Neural cell (in vitro differentiated cells): ENCODE measurements at regions not wholly inside any gene's neighbourhood (a gene's known extent, or its start where the extent isn't known, plus 50 kb on each side); places are given as distances from the start of the nearest gene placed in this dataset.

Experiments used
- H2AFZ ChIP-seq: fragments of 200-600, 300-800 bp; sonication (generic), shearing (Covaris generic); 2 replicates; pipeline ENCODE4 v1.6.0; 2014; ENCODE audit warnings: low read depth, mild to moderate bottlenecking, antibody characterized with exemption, low read length, moderate library complexity
- H3F3A ChIP-seq: fragments of 200-600 bp; shearing (Covaris generic); 2 replicates; pipeline ENCODE4 v1.6.1; 2016; ENCODE audit warnings: mild to moderate bottlenecking, moderate library complexity, mixed read lengths, antibody characterized with exemption, low read length; ENCODE audit not compliant: insufficient read depth, poor library complexity, severe bottlenecking
- H3K27ac ChIP-seq: fragments of 200-600, 300-800 bp; sonication (generic), shearing (Covaris generic); 2 replicates; pipeline ENCODE4 v1.5.1; 2014; ENCODE audit warnings: mild to moderate bottlenecking, low read length, moderate library complexity
- H3K27me3 ChIP-seq: fragments of 300-800, 200-600 bp; sonication (generic), shearing (Covaris generic); 2 replicates; pipeline ENCODE4 v1.6.0; 2014; ENCODE audit warnings: mild to moderate bottlenecking, low read depth, low read length, moderate library complexity; ENCODE audit not compliant: insufficient read depth
- H3K36me3 ChIP-seq: fragments of 300-800, 200-600 bp; sonication (generic), shearing (Covaris generic); 2 replicates; pipeline ENCODE4 v1.5.1; 2014; ENCODE audit warnings: mild to moderate bottlenecking, antibody characterized with exemption, low read length, moderate library complexity; ENCODE audit not compliant: insufficient read depth
- H3K4me2 ChIP-seq: fragments of 300-800, 200-600 bp; sonication (generic), shearing (Covaris generic); 2 replicates; pipeline ENCODE4 v1.6.0; 2014; ENCODE audit warnings: mild to moderate bottlenecking, low read length
- H3K4me3 ChIP-seq: fragments of 300-800, 200-600 bp; sonication (generic), shearing (Covaris generic); 2 replicates; pipeline ENCODE4 v1.5.1; 2014; ENCODE audit warnings: mild to moderate bottlenecking, low read length, moderate library complexity
- H3K79me2 ChIP-seq: fragments of 200-600 bp; shearing (Covaris generic); replicated peaks from 2 replicates; pipeline ENCODE4 v1.6.0; 2014; ENCODE audit warnings: mild to moderate bottlenecking, low read length, moderate library complexity; ENCODE audit not compliant: insufficient read depth
- H3K9ac ChIP-seq: fragments of 300-800, 200-600 bp; sonication (generic), shearing (Covaris generic); 2 replicates; pipeline ENCODE4 v1.6.1; 2016; ENCODE audit warnings: mild to moderate bottlenecking, low read length, mixed read lengths
- H3K9me2 ChIP-seq: fragments of 200-600 bp; shearing (Covaris generic); 2 replicates; pipeline ENCODE4 v1.6.1; 2016; ENCODE audit warnings: mild to moderate bottlenecking, low read length, mixed read lengths; ENCODE audit not compliant: insufficient read depth
- H3K9me3 ChIP-seq: fragments of 200-600, 300-800 bp; sonication (generic), shearing (Covaris generic); 2 replicates; pipeline ENCODE4 v1.6.1; 2016; ENCODE audit warnings: mild to moderate bottlenecking, mixed run types, low read length, moderate library complexity, mixed read lengths
- H4K20me1 ChIP-seq: fragments of 200-600 bp; shearing (Covaris generic); 2 replicates; pipeline ENCODE4 v1.6.1; 2016; ENCODE audit warnings: mild to moderate bottlenecking, mixed run types; ENCODE audit not compliant: insufficient read depth
- EP300 ChIP-seq: fragments of 450-650 bp; conservative IDR thresholded peaks from 2 replicates; pipeline ENCODE4 v1.6.1; 2014; ENCODE audit warnings: antibody characterized with exemption, mild to moderate bottlenecking, moderate library complexity; ENCODE audit not compliant: poor library complexity, severe bottlenecking
- EZH2 ChIP-seq: fragments of 200-600, 300-800 bp; shearing (Covaris generic), sonication (generic); IDR thresholded peaks from 2 replicates; pipeline ENCODE4 v1.6.1; 2014; ENCODE audit warnings: antibody characterized with exemption, low read length, borderline replicate concordance, mild to moderate bottlenecking; ENCODE audit not compliant: insufficient read depth, poor library complexity, severe bottlenecking
- MXI1 ChIP-seq: fragments of 450-650 bp; conservative IDR thresholded peaks from 2 replicates; pipeline ENCODE4 v1.6.1; 2014; ENCODE audit warnings: antibody characterized with exemption, mild to moderate bottlenecking; ENCODE audit not compliant: poor library complexity, severe bottlenecking
- POLR2AphosphoS5 ChIP-seq: IDR thresholded peaks from 2 replicates; pipeline ENCODE4 v1.6.1; 2012
- RAD21 ChIP-seq: fragments of 450-650 bp; conservative IDR thresholded peaks from 2 replicates; pipeline ENCODE4 v1.6.1; 2014; ENCODE audit warnings: antibody characterized with exemption, mild to moderate bottlenecking, moderate library complexity
- REST ChIP-seq: IDR thresholded peaks from 2 replicates; pipeline ENCODE4 v1.6.1; 2012; ENCODE audit warnings: borderline replicate concordance
- SMC3 ChIP-seq: fragments of 450-650 bp; conservative IDR thresholded peaks from 2 replicates; pipeline ENCODE4 v1.6.1; 2014; ENCODE audit warnings: antibody characterized with exemption, mild to moderate bottlenecking, moderate library complexity; ENCODE audit not compliant: poor library complexity
- TAF1 ChIP-seq: IDR thresholded peaks from 2 replicates; pipeline ENCODE4 v1.6.1; 2012; ENCODE audit warnings: low read depth
- TF ChIP-seq, protein P1 (sequence below): fragments of 450-650 bp; IDR thresholded peaks from 2 replicates; pipeline ENCODE4 v1.5.1; 2014; ENCODE audit warnings: antibody characterized with exemption, mild to moderate bottlenecking, moderate library complexity; ENCODE audit not compliant: poor library complexity, severe bottlenecking

GRCh38 chr11:96925862-96926261 is 536.0 kb downstream of the JRKL start:
- Histone ChIP-seq H3K27ac (no peak overlapping the region), H3K4me3 (no peak overlapping the region), H3K36me3 (no peaks in the 10 kb centered on the region), H3K9me3 (no peaks in the 10 kb centered on the region), H3K79me2 (no peaks in the 10 kb centered on the region), H3K27me3 (no peaks in the 10 kb centered on the region), H3F3A (no peaks in the 10 kb centered on the region), H3K9ac (no peak overlapping the region), H3K4me2 (no peak overlapping the region), H4K20me1 (no peaks in the 10 kb centered on the region), H2AFZ (no peak overlapping the region), H3K9me2 (no peaks in the 10 kb centered on the region)
- TF ChIP-seq REST: no peak

DNA sequence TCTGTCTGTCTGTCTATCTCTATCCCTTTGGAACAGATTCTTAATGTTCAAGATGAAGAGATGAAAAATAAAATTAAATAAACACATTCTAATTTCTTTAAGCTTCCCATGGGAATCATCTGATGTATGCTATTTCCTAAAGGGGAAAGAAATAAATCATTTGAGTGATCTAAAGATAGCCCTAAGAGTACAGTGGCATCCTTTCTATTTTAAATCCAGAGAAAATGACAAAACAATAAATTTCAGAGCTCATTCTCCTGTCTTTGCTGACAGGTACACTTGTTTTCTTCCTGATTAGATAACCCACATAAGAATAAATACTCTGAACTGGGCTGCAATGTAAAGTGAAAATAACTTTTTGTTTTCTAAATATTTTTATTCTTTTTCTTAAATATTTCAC is 550.4 kb downstream of the JRKL start:
- Histone ChIP-seq H3K9ac (no peak overlapping the region), H2AFZ (no peak overlapping the region), H3K27ac (no peak overlapping the region), H3K36me3 (no peaks in the 10 kb centered on the region), H4K20me1 (no peaks in the 10 kb centered on the region), H3K9me3 (no peaks in the 10 kb centered on the region), H3F3A (no peaks in the 10 kb centered on the region), H3K27me3 (no peaks in the 10 kb centered on the region), H3K4me3 (no peak overlapping the region), H3K9me2 (no peaks in the 10 kb centered on the region), H3K4me2 (no peak overlapping the region), H3K79me2 (no peaks in the 10 kb centered on the region)
- TF ChIP-seq EP300: peak; percentile 44
- no peak for TF ChIP-seq EZH2

GRCh38 chr11:96942855-96943254 is 553.0 kb downstream of the JRKL start:
- no peak overlapping the region for H3K4me3 ChIP-seq
- no peak overlapping the region for H2AFZ ChIP-seq
- H3K27ac ChIP-seq: no peak overlapping the region
- no peak overlapping the region for H3K9ac ChIP-seq
- TF ChIP-seq POLR2AphosphoS5 (no peak), SMC3 (no peak), EP300 (no peak), TAF1 (no peak), REST (no peak), RAD21 (no peak), EZH2 (no peak), MXI1 (no peak)
- TF ChIP-seq, protein P1, sequence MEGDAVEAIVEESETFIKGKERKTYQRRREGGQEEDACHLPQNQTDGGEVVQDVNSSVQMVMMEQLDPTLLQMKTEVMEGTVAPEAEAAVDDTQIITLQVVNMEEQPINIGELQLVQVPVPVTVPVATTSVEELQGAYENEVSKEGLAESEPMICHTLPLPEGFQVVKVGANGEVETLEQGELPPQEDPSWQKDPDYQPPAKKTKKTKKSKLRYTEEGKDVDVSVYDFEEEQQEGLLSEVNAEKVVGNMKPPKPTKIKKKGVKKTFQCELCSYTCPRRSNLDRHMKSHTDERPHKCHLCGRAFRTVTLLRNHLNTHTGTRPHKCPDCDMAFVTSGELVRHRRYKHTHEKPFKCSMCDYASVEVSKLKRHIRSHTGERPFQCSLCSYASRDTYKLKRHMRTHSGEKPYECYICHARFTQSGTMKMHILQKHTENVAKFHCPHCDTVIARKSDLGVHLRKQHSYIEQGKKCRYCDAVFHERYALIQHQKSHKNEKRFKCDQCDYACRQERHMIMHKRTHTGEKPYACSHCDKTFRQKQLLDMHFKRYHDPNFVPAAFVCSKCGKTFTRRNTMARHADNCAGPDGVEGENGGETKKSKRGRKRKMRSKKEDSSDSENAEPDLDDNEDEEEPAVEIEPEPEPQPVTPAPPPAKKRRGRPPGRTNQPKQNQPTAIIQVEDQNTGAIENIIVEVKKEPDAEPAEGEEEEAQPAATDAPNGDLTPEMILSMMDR: no peak
- H3K9me2 ChIP-seq: no peaks in the 10 kb centered on the region
- H3K27me3 ChIP-seq: no peaks in the 10 kb centered on the region
- H3K79me2 ChIP-seq: no peaks in the 10 kb centered on the region
- H3F3A ChIP-seq: no peaks in the 10 kb centered on the region
- no peaks in the 10 kb centered on the region for H3K9me3 ChIP-seq
- no peaks in the 10 kb centered on the region for H4K20me1 ChIP-seq
- H3K4me2 ChIP-seq: no peak overlapping the region
- no peaks in the 10 kb centered on the region for H3K36me3 ChIP-seq
